ENCODE measurements at regions not wholly inside any gene's neighbourhood (a gene's known extent, or its start where the extent isn't known, plus 50 kb on each side); places are given as distances from the start of the nearest gene placed in this dataset.

DNA sequence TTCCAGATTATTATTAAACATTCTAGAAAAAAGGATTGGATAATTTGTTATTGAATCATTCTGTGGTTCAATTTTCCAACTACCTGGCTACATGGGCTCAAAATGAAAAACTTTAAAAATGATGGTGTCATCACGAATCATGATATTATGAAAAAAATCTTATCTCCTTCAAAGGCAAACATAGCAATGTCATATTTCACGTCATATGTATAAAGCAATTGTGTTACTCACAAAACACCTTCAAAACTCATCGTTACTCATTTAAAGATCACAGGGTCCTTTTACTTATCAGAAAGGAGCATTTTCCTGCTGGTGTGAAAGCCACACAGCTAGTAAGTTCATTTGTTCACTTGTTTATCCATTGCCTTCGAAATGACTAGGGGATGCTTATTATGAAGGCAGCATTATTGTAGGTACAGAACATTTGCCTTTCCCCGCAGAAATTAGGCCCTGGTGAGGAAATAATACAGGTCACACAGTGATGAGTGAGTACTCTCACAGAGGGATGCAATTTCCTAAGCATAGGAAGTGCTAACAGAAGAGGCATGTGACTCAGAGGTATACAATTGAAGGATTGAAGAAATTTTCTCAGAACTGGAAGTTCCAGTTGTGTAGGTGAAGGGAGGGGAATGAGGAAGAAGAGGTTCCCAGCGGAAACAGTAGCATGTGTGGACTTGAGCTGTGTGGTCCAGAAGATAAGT, 478.7 kb downstream of the INHBA start:
- TF ChIP-seq, protein P1, sequence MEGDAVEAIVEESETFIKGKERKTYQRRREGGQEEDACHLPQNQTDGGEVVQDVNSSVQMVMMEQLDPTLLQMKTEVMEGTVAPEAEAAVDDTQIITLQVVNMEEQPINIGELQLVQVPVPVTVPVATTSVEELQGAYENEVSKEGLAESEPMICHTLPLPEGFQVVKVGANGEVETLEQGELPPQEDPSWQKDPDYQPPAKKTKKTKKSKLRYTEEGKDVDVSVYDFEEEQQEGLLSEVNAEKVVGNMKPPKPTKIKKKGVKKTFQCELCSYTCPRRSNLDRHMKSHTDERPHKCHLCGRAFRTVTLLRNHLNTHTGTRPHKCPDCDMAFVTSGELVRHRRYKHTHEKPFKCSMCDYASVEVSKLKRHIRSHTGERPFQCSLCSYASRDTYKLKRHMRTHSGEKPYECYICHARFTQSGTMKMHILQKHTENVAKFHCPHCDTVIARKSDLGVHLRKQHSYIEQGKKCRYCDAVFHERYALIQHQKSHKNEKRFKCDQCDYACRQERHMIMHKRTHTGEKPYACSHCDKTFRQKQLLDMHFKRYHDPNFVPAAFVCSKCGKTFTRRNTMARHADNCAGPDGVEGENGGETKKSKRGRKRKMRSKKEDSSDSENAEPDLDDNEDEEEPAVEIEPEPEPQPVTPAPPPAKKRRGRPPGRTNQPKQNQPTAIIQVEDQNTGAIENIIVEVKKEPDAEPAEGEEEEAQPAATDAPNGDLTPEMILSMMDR (IDR thresholded peaks at IDR 0.05; ENCODE audit: low read depth, low read length, missing input control) = no peak
- TF ChIP-seq YY1 (IDR thresholded peaks at IDR 0.05) (no peak), JUND (IDR thresholded peaks at IDR 0.05) (no peak), RAD21 (IDR thresholded peaks at IDR 0.05) (no peak), TAF1 (conservative IDR thresholded peaks at IDR 0.05) (no peak)
- TF ChIP-seq, protein P2, sequence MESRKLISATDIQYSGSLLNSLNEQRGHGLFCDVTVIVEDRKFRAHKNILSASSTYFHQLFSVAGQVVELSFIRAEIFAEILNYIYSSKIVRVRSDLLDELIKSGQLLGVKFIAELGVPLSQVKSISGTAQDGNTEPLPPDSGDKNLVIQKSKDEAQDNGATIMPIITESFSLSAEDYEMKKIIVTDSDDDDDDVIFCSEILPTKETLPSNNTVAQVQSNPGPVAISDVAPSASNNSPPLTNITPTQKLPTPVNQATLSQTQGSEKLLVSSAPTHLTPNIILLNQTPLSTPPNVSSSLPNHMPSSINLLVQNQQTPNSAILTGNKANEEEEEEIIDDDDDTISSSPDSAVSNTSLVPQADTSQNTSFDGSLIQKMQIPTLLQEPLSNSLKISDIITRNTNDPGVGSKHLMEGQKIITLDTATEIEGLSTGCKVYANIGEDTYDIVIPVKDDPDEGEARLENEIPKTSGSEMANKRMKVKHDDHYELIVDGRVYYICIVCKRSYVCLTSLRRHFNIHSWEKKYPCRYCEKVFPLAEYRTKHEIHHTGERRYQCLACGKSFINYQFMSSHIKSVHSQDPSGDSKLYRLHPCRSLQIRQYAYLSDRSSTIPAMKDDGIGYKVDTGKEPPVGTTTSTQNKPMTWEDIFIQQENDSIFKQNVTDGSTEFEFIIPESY (IDR thresholded peaks at IDR 0.05) = no peak
- TF ChIP-seq, protein P3, sequence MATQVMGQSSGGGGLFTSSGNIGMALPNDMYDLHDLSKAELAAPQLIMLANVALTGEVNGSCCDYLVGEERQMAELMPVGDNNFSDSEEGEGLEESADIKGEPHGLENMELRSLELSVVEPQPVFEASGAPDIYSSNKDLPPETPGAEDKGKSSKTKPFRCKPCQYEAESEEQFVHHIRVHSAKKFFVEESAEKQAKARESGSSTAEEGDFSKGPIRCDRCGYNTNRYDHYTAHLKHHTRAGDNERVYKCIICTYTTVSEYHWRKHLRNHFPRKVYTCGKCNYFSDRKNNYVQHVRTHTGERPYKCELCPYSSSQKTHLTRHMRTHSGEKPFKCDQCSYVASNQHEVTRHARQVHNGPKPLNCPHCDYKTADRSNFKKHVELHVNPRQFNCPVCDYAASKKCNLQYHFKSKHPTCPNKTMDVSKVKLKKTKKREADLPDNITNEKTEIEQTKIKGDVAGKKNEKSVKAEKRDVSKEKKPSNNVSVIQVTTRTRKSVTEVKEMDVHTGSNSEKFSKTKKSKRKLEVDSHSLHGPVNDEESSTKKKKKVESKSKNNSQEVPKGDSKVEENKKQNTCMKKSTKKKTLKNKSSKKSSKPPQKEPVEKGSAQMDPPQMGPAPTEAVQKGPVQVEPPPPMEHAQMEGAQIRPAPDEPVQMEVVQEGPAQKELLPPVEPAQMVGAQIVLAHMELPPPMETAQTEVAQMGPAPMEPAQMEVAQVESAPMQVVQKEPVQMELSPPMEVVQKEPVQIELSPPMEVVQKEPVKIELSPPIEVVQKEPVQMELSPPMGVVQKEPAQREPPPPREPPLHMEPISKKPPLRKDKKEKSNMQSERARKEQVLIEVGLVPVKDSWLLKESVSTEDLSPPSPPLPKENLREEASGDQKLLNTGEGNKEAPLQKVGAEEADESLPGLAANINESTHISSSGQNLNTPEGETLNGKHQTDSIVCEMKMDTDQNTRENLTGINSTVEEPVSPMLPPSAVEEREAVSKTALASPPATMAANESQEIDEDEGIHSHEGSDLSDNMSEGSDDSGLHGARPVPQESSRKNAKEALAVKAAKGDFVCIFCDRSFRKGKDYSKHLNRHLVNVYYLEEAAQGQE (IDR thresholded peaks at IDR 0.05) = no peak

Data from liver (tissue), 3 donors.